ENCODE measurements at regions not wholly inside any gene's neighbourhood (a gene's known extent, or its start where the extent isn't known, plus 50 kb on each side); places are given as distances from the start of the nearest gene placed in this dataset.

GRCh38 chr20:60974022-60974421 lies 278.0 kb upstream of the CDH4 start:
- H3K4me3 ChIP-seq (ENCODE audit: low read depth, low read length): no peak overlapping the region
- H3K9me3 ChIP-seq (ENCODE audit: control insufficient read depth, insufficient read depth, low read length): no peaks in the 10 kb centered on the region
- CTCF ChIA-PET: interaction anchor here (0.7 kb wide), 1 partner anchor 256 kb away, joined by 5 read pairs; no protein-coding TSS in a partner anchor
- H3K27me3 ChIP-seq (ENCODE audit: control insufficient read depth, insufficient read depth, low read length): no peaks in the 10 kb centered on the region
- H3K27ac ChIP-seq (ENCODE audit: low read depth, low read length): no peak overlapping the region
- DNase-seq (ENCODE audit: low read depth, low spot score): no peak
- no peak for TF ChIP-seq CTCF (IDR thresholded peaks at IDR 0.05; ENCODE audit: low read depth, low read length)
- POLR2A ChIA-PET: no interaction called here

- CTCF ChIA-PET: no interaction called here
Observed at GRCh38 chr20:60974441-60974945, 277.6 kb upstream of the CDH4 start.

GRCh38 chr20:60976139-60976538 lies 275.9 kb upstream of the CDH4 start:
- no peak overlapping the region for H3K4me3 ChIP-seq (ENCODE audit: low read depth, low read length)
- CTCF ChIA-PET: no interaction called here
- no peaks in the 10 kb centered on the region for H3K27me3 ChIP-seq (ENCODE audit: control insufficient read depth, insufficient read depth, low read length)
- no peak overlapping the region for H3K27ac ChIP-seq (ENCODE audit: low read depth, low read length)
- no peak for TF ChIP-seq CTCF (IDR thresholded peaks at IDR 0.05; ENCODE audit: low read depth, low read length)
- H3K9me3 ChIP-seq (ENCODE audit: control insufficient read depth, insufficient read depth, low read length): no peaks in the 10 kb centered on the region
- POLR2A ChIA-PET: no interaction called here
- no peak for DNase-seq (ENCODE audit: low read depth, low spot score)

More at GRCh38 chr20:60974441-60974945, 277.6 kb upstream of the CDH4 start:
- no peak for TF ChIP-seq CTCF (IDR thresholded peaks at IDR 0.05; ENCODE audit: low read depth, low read length)
- DNase-seq (ENCODE audit: low read depth, low spot score): no peak
- POLR2A ChIA-PET: no interaction called here
- no peak overlapping the region for H3K27ac ChIP-seq (ENCODE audit: low read depth, low read length)
- no peak overlapping the region for H3K4me3 ChIP-seq (ENCODE audit: low read depth, low read length)
- H3K9me3 ChIP-seq (ENCODE audit: control insufficient read depth, insufficient read depth, low read length): no peaks in the 10 kb centered on the region
- no peaks in the 10 kb centered on the region for H3K27me3 ChIP-seq (ENCODE audit: control insufficient read depth, insufficient read depth, low read length)

DNA sequence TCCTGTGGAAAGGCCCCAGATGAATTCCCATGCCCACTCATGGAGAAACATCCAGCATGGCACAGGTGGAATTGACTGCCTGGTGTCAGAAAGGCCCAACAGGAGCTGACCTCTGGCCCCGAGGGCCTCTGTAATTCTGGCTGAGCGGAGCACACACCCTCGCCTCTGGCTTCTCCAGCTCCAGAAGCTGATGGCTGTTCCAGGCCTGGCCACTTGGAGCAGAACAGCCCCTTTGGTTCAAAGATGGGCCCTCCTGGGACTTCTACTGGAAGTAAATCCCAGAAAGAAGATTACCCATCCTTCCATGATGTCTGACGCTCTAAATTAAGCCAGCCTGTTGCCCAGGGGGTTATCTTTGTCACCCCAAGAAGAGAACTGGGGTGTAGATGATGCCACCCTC lies 275.1 kb upstream of the CDH4 start:
- no peak overlapping the region for H3K27ac ChIP-seq (ENCODE audit: low read depth, low read length)
- ChIA-PET POLR2A (no interaction called here), CTCF (no interaction called here)
- no peak overlapping the region for H3K4me3 ChIP-seq (ENCODE audit: low read depth, low read length)
- no peaks in the 10 kb centered on the region for H3K27me3 ChIP-seq (ENCODE audit: control insufficient read depth, insufficient read depth, low read length)
- no peak for TF ChIP-seq CTCF (IDR thresholded peaks at IDR 0.05; ENCODE audit: low read depth, low read length)
- no peaks in the 10 kb centered on the region for H3K9me3 ChIP-seq (ENCODE audit: control insufficient read depth, insufficient read depth, low read length)
- no peak for DNase-seq (ENCODE audit: low read depth, low spot score)

GRCh38 chr20:60977901-60978300 lies 274.2 kb upstream of the CDH4 start:
- TF ChIP-seq CTCF (IDR thresholded peaks at IDR 0.05; ENCODE audit: low read depth, low read length): no peak
- Histone ChIP-seq H3K27ac (ENCODE audit: low read depth, low read length) (no peak overlapping the region), H3K4me3 (ENCODE audit: low read depth, low read length) (no peak overlapping the region), H3K27me3 (ENCODE audit: control insufficient read depth, insufficient read depth, low read length) (no peaks in the 10 kb centered on the region), H3K9me3 (ENCODE audit: control insufficient read depth, insufficient read depth, low read length) (no peaks in the 10 kb centered on the region)
- ChIA-PET CTCF (no interaction called here), POLR2A (no interaction called here)
- no peak for DNase-seq (ENCODE audit: low read depth, low spot score)

Data from AG04450 (cell line).